AG10803 (cell line): ENCODE measurements at regions not wholly inside any gene's neighbourhood (a gene's known extent, or its start where the extent isn't known, plus 50 kb on each side); places are given as distances from the start of the nearest gene placed in this dataset.
A peak's percentile ranks its signal among the peaks of the same experiment; 100 is the strongest.

Experiments
- DNase-seq: peaks from one replicate; pipeline ENCODE4 v3.0.0; 2010; ENCODE audit warnings: low read depth
- H3K4me3 ChIP-seq: 2 replicates; pipeline ENCODE4 v1.5.1; 2011; ENCODE audit warnings: mild to moderate bottlenecking, low read length, control low read depth
- CTCF ChIP-seq: conservative IDR thresholded peaks from 2 replicates; pipeline ENCODE4 v1.5.1; 2011; ENCODE audit warnings: mild to moderate bottlenecking, low read length, control low read depth, inconsistent platforms

- H3K4me3 ChIP-seq: no peak overlapping the region
- TF ChIP-seq CTCF: no peak
- DNase-seq: no peak
Observed at GRCh38 chr4:14247767-14248166, 620.2 kb upstream of the BOD1L1 start.

DNA sequence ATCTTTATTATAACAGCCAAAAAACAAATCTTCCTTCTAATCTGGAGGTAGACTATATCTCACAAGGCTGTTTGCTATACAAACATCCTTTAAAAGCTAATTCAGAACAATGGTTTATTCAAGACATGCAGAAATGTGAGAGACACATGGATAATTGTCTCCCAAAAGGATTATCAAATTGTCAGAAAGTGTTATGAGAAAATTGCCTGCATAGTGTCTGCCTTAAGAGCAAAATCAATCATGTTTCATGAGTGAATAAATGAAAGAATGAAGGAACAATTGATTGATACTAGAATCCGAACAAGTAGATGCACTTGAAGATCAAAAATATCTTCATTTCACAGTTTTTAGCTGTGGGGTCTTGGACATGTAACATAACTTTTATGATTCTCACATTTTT, 621.7 kb upstream of the BOD1L1 start:
- TF ChIP-seq CTCF: no peak
- H3K4me3 ChIP-seq: no peak overlapping the region
- no peak for DNase-seq

DNA sequence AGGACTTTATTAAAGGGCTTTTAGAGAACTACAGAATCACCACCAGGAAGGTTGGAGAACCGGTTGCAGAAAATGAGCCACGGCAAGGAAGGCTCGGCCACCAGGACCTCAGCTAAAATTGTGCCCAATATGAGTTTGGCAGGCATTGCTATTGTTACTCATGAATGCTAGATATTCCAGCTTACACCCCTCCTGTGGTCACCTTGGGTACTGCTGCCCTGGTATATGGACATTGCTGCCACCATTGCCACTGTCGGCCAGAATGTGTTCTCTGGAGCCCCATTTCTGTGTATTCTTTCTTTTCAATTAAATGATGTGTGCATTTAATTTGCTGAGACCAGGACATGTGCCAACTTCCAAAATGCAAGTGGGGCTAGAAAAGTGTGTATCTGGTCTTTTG, 626.7 kb upstream of the BOD1L1 start:
- peak; percentile 34 for DNase-seq
- no peak overlapping the region for H3K4me3 ChIP-seq
- TF ChIP-seq CTCF: peak; percentile 71

DNA sequence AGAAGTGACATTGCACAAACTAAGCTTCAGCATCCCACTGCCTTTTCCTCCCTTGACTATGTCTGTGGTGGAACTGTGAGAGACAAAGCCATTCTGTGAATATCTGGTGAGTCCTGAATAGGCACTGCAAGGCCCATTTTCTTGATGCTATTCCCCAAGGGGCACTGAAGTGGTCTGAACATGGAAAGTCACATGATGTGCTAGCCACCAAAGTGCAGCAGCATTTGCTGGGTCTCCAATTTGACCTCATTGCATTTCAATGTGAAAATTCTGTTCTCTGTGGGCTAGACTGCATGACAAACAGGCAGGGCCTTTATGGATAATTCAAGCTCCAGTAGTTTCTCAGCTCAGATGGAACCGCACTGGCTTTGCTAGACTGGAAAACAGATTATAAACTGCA, 627.4 kb upstream of the BOD1L1 start:
- DNase-seq: no peak
- no peak for TF ChIP-seq CTCF
- no peak overlapping the region for H3K4me3 ChIP-seq

DNA sequence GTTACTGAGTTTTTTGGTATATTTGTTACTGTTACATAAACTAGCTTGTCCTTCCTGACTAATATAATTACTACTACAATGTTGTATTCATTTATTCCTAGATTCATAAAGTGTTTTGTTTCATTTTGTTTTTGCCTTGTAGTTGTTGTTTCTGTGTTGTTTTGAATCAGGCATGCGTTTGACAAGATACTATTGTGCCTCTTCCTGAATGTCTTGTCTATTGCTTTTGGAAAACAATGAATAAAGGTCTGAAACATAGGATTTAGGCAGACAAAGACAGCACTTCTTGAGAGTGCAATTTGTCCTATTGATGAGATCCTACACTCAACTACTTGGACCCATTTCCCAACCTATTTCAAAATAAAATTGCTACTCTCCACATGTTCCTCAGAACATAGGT, 630.4 kb upstream of the BOD1L1 start:
- no peak for DNase-seq
- H3K4me3 ChIP-seq: no peak overlapping the region
- TF ChIP-seq CTCF: no peak

GRCh38 chr4:14259936-14260335, 632.4 kb upstream of the BOD1L1 start:
- no peak for TF ChIP-seq CTCF
- no peak for DNase-seq
- no peak overlapping the region for H3K4me3 ChIP-seq

DNA sequence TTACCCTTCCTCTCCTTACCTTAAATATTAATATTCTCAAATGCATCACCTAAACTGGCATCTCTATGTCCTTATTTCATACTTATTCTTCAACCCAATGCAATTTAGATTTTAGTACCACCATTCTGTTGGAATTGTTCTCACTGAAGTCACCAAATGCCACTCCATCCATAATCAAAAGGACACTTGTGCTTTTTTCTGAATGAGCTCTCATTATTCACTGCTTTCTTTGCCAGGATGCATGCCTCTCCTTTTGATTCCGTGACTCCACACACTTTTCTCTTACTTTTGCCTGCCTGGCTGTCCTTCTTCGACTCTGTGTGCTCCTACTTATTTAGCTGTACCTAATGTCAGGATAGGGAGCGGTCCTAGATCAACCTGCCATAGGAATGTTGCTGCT, 633.1 kb upstream of the BOD1L1 start:
- DNase-seq: no peak
- no peak overlapping the region for H3K4me3 ChIP-seq
- TF ChIP-seq CTCF: no peak
